Psoas muscle (tissue), 7 donors: ENCODE measurements at regions not wholly inside any gene's neighbourhood (a gene's known extent, or its start where the extent isn't known, plus 50 kb on each side); places are given as distances from the start of the nearest gene placed in this dataset.

ENCODE experiments used
- ATAC-seq, 4 donors: fragments of 200-7000 bp; cut with Tn5 transposase; one replicate each; pipeline ENCODE4 v1.9.1; 2020; ENCODE audit warnings: moderate library complexity in 3 of 4, mild to moderate bottlenecking in 2 of 4
- DNase-seq, 2 donors: peaks; one replicate each; pipeline ENCODE4 v3.0.0-alpha.2; 2020
- H3K27ac ChIP-seq: fragments of 200-600 bp; one replicate; pipeline ENCODE4 v1.8.0; 2022
- H3K27me3 ChIP-seq, 3 donors: fragments of 200-600 bp in 1 of 3; one replicate each; pipeline versions ENCODE4 v1.6.1 to v1.8.0; 2013 to 2022; ENCODE audit warnings: low read length in 2 of 3, mild to moderate bottlenecking in 2 of 3, moderate library complexity in 1 of 3; ENCODE audit not compliant: insufficient read depth in 3 of 3
- H3K36me3 ChIP-seq, 2 donors: fragments of 200-600 bp in 1 of 2; one replicate each; pipeline versions ENCODE4 v1.6.1 to v1.8.0; 2013 to 2022; ENCODE audit warnings: low read depth in 1 of 2, mild to moderate bottlenecking in 1 of 2, moderate library complexity in 1 of 2; ENCODE audit not compliant: insufficient read depth in 1 of 2
- H3K4me1 ChIP-seq: fragments of 200-600 bp; one replicate; pipeline ENCODE4 v1.8.0; 2022
- H3K4me3 ChIP-seq: fragments of 200-600 bp; one replicate; pipeline ENCODE4 v1.8.0; 2022; ENCODE audit warnings: mild to moderate bottlenecking
- H3K9me3 ChIP-seq: fragments of 200-600 bp; one replicate; pipeline ENCODE4 v1.8.0; 2022
- CTCF ChIP-seq: fragments of 200-600 bp; IDR thresholded peaks from one replicate; pipeline ENCODE4 v1.8.0; 2022; ENCODE audit warnings: antibody characterized with exemption
- WGBS, 3 donors: extraction: QIAGEN DNeasy Blood & Tissue Kit; methylation state at CpG; one replicate each; pipeline versions ENCODE4 v1.1.6 to v1.1.7; 2013; 5-methylcytosine and 5-hydroxymethylcytosine counted together
- intact Hi-C, 2 donors: fragments of 100-400 bp; cut with DNase I; formaldehyde crosslinking; loops; one replicate each; pipeline versions ENCODE4 v1.11.0 to v1.14.2; 2022
- donor health status: healthy with polysubstance abuse.
- donor health status: DM: no; HTN: no; CAD: no; lungs with moderate emphysema.
- donor health status: Bipolar disorder and iron deficiency.
- donor health status: healthy.
- donor health status: DM: yes; HTN: yes; CAD: no.
- donor health status: DM: no; HTN: no; CAD: no.
- donor health status: DM: yes; HTN: yes; CAD: no.

GRCh38 chr1:56389813-56390212, 189.6 kb downstream of the PLPP3 start:
- WGBS, 3 donors: 84 to 88% (median 85%) methylated on average over 2 of the region's 2 CpGs
- ATAC-seq: no peak
- Histone ChIP-seq H3K27me3 (no peaks in the 10 kb centered on the region), H3K4me3 (no peak overlapping the region), H3K9me3 (no peaks in the 10 kb centered on the region), H3K27ac (no peak overlapping the region), H3K36me3 (no peaks in the 10 kb centered on the region), H3K4me1 (no peaks in the 10 kb centered on the region)
- no peak for TF ChIP-seq CTCF
- no peak for DNase-seq
- intact Hi-C loops: no loop called here

DNA sequence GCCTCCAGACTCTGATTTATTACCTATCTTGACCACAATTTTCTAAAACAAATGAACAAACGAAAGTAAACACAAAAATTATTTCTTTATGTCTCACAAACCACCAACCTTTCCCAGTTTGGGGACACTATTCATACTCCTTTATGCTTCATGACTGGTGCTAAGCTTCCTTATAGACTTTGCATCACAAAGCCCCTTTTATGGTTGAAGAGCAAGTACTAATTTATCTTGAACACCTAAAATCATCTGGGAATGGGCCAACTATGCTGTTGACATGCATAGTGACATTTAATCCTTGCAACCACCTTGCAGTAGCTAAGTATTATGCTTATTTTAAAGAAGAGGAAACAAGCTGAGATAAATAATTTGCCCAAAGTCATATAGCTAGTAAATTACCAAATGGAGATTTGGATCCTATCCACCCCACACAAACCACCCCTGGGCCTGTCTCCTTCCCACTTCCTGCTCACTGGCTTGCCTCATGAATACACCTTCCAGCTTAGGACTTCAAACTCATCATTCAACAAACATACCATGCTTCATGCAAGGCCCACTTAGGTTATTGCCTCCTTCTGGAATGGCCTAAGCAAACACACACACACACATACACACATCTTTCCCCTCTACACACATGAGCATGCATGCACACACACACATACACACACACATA, 192.2 kb downstream of the PLPP3 start:
- 85 to 98% (median 92%) methylated on average over 1 of the region's 1 CpG for WGBS, 3 donors

GRCh38 chr1:56385314-56385713, 194.0 kb downstream of the PLPP3 start:
- whole genome bisulfite sequencing, 3 donors: 41 to 71% (median 48%) methylated on average over 1 of the region's 1 CpG

More for the DNA sequence above, 192.2 kb downstream of the PLPP3 start:
- Histone ChIP-seq H3K27ac (no peak overlapping the region), H3K4me1 (no peaks in the 10 kb centered on the region), H3K27me3 (no peaks in the 10 kb centered on the region), H3K4me3 (no peak overlapping the region), H3K36me3 (no peaks in the 10 kb centered on the region), H3K9me3 (no peaks in the 10 kb centered on the region)
- DNase-seq (no peak), ATAC-seq (no peak)
- TF ChIP-seq CTCF: no peak
- intact Hi-C loops: no loop called here

GRCh38 chr1:56382929-56383328, 196.4 kb downstream of the PLPP3 start:
- intact Hi-C loops: no loop called here
- ATAC-seq (no peak), DNase-seq (no peak)
- Histone ChIP-seq H3K4me3 (no peak overlapping the region), H3K36me3 (no peaks in the 10 kb centered on the region), H3K27me3 (no peaks in the 10 kb centered on the region), H3K4me1 (no peaks in the 10 kb centered on the region), H3K27ac (no peak overlapping the region), H3K9me3 (no peaks in the 10 kb centered on the region)
- WGBS, 3 donors: 91 to 95% (median 92%) methylated on average over 5 of the region's 5 CpGs
- no peak for TF ChIP-seq CTCF

More at GRCh38 chr1:56385314-56385713, 194.0 kb downstream of the PLPP3 start:
- peak in 1 of 4 donors; percentile 48 for ATAC-seq
- no peaks in the 10 kb centered on the region for H3K9me3 ChIP-seq
- DNase-seq: no peak
- TF ChIP-seq CTCF: no peak
- H3K36me3 ChIP-seq: no peaks in the 10 kb centered on the region
- H3K27ac ChIP-seq: no peak overlapping the region
- H3K4me3 ChIP-seq: no peak overlapping the region
- intact Hi-C loops: no loop called here
- H3K4me1 ChIP-seq: no peaks in the 10 kb centered on the region
- H3K27me3 ChIP-seq: no peaks in the 10 kb centered on the region

GRCh38 chr1:56380531-56380930, 198.8 kb downstream of the PLPP3 start:
- peaks cover 20% of the 10 kb centered on the region for H3K4me1 ChIP-seq
- DNase-seq: no peak
- no peaks in the 10 kb centered on the region for H3K9me3 ChIP-seq
- TF ChIP-seq CTCF: no peak
- intact Hi-C loops: no loop called here
- H3K4me3 ChIP-seq: no peak overlapping the region
- no peak for ATAC-seq
- H3K27ac ChIP-seq: no peak overlapping the region
- H3K27me3 ChIP-seq: no peaks in the 10 kb centered on the region
- WGBS, 3 donors: 64 to 76% (median 67%) methylated on average over 4 of the region's 4 CpGs
- no peaks in the 10 kb centered on the region for H3K36me3 ChIP-seq
